ENCODE measurements at regions not wholly inside any gene's neighbourhood (a gene's known extent, or its start where the extent isn't known, plus 50 kb on each side); places are given as distances from the start of the nearest gene placed in this dataset.

DNA sequence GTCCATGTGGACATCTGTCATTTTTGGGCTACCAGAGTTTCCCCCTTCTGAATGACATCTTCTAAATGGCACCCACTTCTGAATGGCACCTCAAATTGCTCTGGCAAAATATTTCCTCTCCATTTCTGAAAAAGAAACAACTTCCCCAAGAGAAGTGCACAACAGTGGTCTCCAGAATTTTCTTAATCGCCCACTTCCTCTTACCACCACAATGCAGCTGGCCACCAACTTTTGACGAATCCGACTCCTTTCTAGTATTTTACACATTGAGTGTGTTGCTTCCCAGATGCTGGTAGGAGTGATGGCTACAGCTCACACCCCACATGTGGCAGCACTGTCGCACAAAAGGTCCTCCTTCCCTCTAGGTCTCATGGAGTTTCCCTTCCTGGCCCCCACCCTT is 216.1 kb downstream of the FOXA2 start:
- Mint-ChIP-seq H3K36me3 (no peaks in the 10 kb centered on the region), H3K9me3 (peaks cover 0 to 6% (median 3%) of the 10 kb centered on the region in 7 donors), H3K4me3 (peak overlapping the region in 1 of 2 donors; percentile 70), H3K27me3 (ENCODE audit: low read depth in 3 of 3) (peaks cover 0 to 3% (median 2%) of the 10 kb centered on the region in 3 donors), H3K4me1 (peaks cover 30% of the 10 kb centered on the region), H3K27ac (no peak overlapping the region)
- Histone ChIP-seq H2AFZ (ENCODE audit: insufficient read depth, low read depth, low read length, poor library complexity, severe bottlenecking) (peak overlapping the region; percentile 31), H3K79me2 (ENCODE audit: insufficient read depth, low read length) (no peaks in the 10 kb centered on the region), H3K4me2 (replicated peaks; ENCODE audit: extremely low read depth, low read length, poor library complexity, severe bottlenecking) (peak overlapping the region; percentile 16), H4K20me1 (ENCODE audit: insufficient read depth, low read length) (no peaks in the 10 kb centered on the region), H3K27ac (ENCODE audit: low read depth in 1 of 2, low read length in 2 of 2) (no peak overlapping the region), H3K9ac (ENCODE audit: insufficient read depth, low read length, poor library complexity, severe bottlenecking) (no peak overlapping the region), H3K9me3 (replicated peaks in 1 of 2; ENCODE audit: control insufficient read depth in 1 of 2, insufficient read depth in 1 of 2, low read length in 2 of 2) (no peaks in the 10 kb centered on the region), H3K27me3 (ENCODE audit: control insufficient read depth in 2 of 2, insufficient read depth in 2 of 2, low read length in 2 of 2) (no peaks in the 10 kb centered on the region), H3K4me1 (ENCODE audit: control insufficient read depth in 1 of 2, insufficient read depth in 2 of 2, low read length in 2 of 2) (peaks cover 23% of the 10 kb centered on the region in 2 donors), H3K36me3 (replicated peaks in 1 of 2; ENCODE audit: control insufficient read depth in 1 of 2, insufficient read depth in 2 of 2, low read length in 2 of 2) (no peaks in the 10 kb centered on the region), H3K4me3 (replicated peaks in 1 of 3; ENCODE audit: low read depth in 2 of 3, low read length in 3 of 3) (no peak overlapping the region)
- no peak for DNase-seq
- WGBS (ENCODE audit: insufficient coverage), result no CpG with 5 or more reads among the region's 4 CpGs
- intact Hi-C loops (cut with micrococcal nuclease), result no loop called here
- TF ChIP-seq, protein P1, sequence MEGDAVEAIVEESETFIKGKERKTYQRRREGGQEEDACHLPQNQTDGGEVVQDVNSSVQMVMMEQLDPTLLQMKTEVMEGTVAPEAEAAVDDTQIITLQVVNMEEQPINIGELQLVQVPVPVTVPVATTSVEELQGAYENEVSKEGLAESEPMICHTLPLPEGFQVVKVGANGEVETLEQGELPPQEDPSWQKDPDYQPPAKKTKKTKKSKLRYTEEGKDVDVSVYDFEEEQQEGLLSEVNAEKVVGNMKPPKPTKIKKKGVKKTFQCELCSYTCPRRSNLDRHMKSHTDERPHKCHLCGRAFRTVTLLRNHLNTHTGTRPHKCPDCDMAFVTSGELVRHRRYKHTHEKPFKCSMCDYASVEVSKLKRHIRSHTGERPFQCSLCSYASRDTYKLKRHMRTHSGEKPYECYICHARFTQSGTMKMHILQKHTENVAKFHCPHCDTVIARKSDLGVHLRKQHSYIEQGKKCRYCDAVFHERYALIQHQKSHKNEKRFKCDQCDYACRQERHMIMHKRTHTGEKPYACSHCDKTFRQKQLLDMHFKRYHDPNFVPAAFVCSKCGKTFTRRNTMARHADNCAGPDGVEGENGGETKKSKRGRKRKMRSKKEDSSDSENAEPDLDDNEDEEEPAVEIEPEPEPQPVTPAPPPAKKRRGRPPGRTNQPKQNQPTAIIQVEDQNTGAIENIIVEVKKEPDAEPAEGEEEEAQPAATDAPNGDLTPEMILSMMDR (IDR thresholded peaks at IDR 0.05), result no peak

DNA sequence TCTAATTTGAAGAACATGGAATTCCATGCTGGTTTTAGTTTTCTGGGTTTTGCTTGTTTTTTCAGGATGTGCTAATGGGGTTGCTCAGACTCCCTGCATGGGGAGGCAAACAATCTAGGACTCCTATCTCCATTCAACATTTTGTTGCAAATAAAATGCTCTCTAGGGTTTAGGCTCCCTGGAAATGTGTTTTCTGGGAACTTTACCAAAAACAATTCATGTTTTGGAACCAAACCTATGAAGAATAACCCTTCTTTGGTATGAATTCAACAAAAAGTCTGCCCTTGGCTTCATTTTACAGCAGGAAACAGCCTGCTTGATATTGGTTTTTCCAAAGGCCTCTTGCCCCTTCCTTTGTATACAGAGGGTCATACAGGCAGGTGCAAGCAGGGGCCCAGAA is 217.7 kb downstream of the FOXA2 start:
- Mint-ChIP-seq H3K27ac (no peak overlapping the region), H3K27me3 (ENCODE audit: low read depth in 3 of 3) (peaks cover 1 to 3% (median 2%) of the 10 kb centered on the region in 3 donors), H3K9me3 (peaks cover 0 to 6% (median 3%) of the 10 kb centered on the region in 7 donors), H3K36me3 (no peaks in the 10 kb centered on the region), H3K4me3 (no peak overlapping the region), H3K4me1 (peaks cover 22% of the 10 kb centered on the region)
- peaks cover 16 to 17% of the 10 kb centered on the region in 2 donors for H3K4me1 ChIP-seq (ENCODE audit: control insufficient read depth in 1 of 2, insufficient read depth in 2 of 2, low read length in 2 of 2)
- H3K27me3 ChIP-seq (ENCODE audit: control insufficient read depth in 2 of 2, insufficient read depth in 2 of 2, low read length in 2 of 2), result no peaks in the 10 kb centered on the region
- no peak overlapping the region for H3K4me2 ChIP-seq (replicated peaks; ENCODE audit: extremely low read depth, low read length, poor library complexity, severe bottlenecking)
- H3K36me3 ChIP-seq (replicated peaks in 1 of 2; ENCODE audit: control insufficient read depth in 1 of 2, insufficient read depth in 2 of 2, low read length in 2 of 2), result no peaks in the 10 kb centered on the region
- intact Hi-C loops (cut with micrococcal nuclease), result no loop called here
- no peak overlapping the region for H3K4me3 ChIP-seq (replicated peaks in 1 of 3; ENCODE audit: low read depth in 2 of 3, low read length in 3 of 3)
- H2AFZ ChIP-seq (ENCODE audit: insufficient read depth, low read depth, low read length, poor library complexity, severe bottlenecking), result no peak overlapping the region
- H3K79me2 ChIP-seq (ENCODE audit: insufficient read depth, low read length), result no peaks in the 10 kb centered on the region
- no peak for DNase-seq
- no peaks in the 10 kb centered on the region for H4K20me1 ChIP-seq (ENCODE audit: insufficient read depth, low read length)
- TF ChIP-seq, protein P1 (IDR thresholded peaks at IDR 0.05), result no peak
- H3K9ac ChIP-seq (ENCODE audit: insufficient read depth, low read length, poor library complexity, severe bottlenecking), result no peak overlapping the region
- H3K27ac ChIP-seq (ENCODE audit: low read depth in 1 of 2, low read length in 2 of 2), result no peak overlapping the region
- no peaks in the 10 kb centered on the region for H3K9me3 ChIP-seq (replicated peaks in 1 of 2; ENCODE audit: control insufficient read depth in 1 of 2, insufficient read depth in 1 of 2, low read length in 2 of 2)

Data from CD14-positive monocyte (primary cell).